Natural killer cell (primary cell): ENCODE measurements at regions not wholly inside any gene's neighbourhood (a gene's known extent, or its start where the extent isn't known, plus 50 kb on each side); places are given as distances from the start of the nearest gene placed in this dataset.

Experiments
- ATAC-seq, 3 donors: fragments of 150-1000 bp in 2 of 3; fragments of 200-7000 bp in 1 of 3; cut with Tn5 transposase; 1 replicate in 1 of 3; 2 replicates in 2 of 3; pipeline ENCODE4 v1.10.0; 2021; ENCODE audit warnings: mild to moderate bottlenecking in 2 of 3, moderate library complexity in 2 of 3
- DNase-seq, 2 donors: peaks; one replicate each; pipeline versions ENCODE4 v3.0.0 to v3.0.0-alpha.2; 2013 to 2021; ENCODE audit warnings: mixed read lengths in 1 of 2
- H3K27ac ChIP-seq: one replicate; pipeline ENCODE4 v1.5.1; 2013; ENCODE audit warnings: mild to moderate bottlenecking, low read length
- H3K27me3 ChIP-seq: one replicate; pipeline ENCODE4 v1.6.1; 2013; ENCODE audit warnings: low read length; ENCODE audit not compliant: control insufficient read depth, insufficient read depth
- H3K36me3 ChIP-seq: one replicate; pipeline ENCODE4 v1.6.1; 2013; ENCODE audit warnings: low read length; ENCODE audit not compliant: control insufficient read depth, insufficient read depth
- H3K4me1 ChIP-seq: one replicate; pipeline ENCODE4 v1.6.1; 2013; ENCODE audit warnings: low read length; ENCODE audit not compliant: control insufficient read depth, insufficient read depth
- H3K4me3 ChIP-seq: one replicate; pipeline ENCODE4 v1.5.1; 2013; ENCODE audit warnings: low read length
- H3K9me3 ChIP-seq: one replicate; pipeline ENCODE4 v1.6.1; 2013; ENCODE audit warnings: low read length; ENCODE audit not compliant: control insufficient read depth, insufficient read depth
- H3K27ac Mint-ChIP-seq, 2 donors: one replicate each; pipeline ENCODE4 v1.8.0; 2022; ENCODE audit warnings: mild to moderate bottlenecking in 2 of 2, mixed read lengths in 2 of 2, moderate library complexity in 1 of 2
- H3K27me3 Mint-ChIP-seq, 2 donors: one replicate each; pipeline ENCODE4 v1.8.0; 2022; ENCODE audit warnings: low read depth in 2 of 2, mixed read lengths in 2 of 2
- H3K36me3 Mint-ChIP-seq: one replicate; pipeline ENCODE4 v1.8.0; 2022; ENCODE audit warnings: mixed read lengths
- H3K4me1 Mint-ChIP-seq, 2 donors: one replicate each; pipeline ENCODE4 v1.8.0; 2022; ENCODE audit warnings: mixed read lengths in 2 of 2
- H3K4me3 Mint-ChIP-seq: one replicate; pipeline ENCODE4 v1.8.0; 2022; ENCODE audit warnings: mild to moderate bottlenecking, moderate library complexity, mixed read lengths
- H3K9me3 Mint-ChIP-seq, 2 donors: one replicate each; pipeline ENCODE4 v1.8.0; 2022; ENCODE audit warnings: mixed read lengths in 2 of 2
- WGBS: methylation state at CpG from one replicate; pipeline ENCODE4 v1.1.7; 2013; ENCODE audit warnings: missing lambda C conversion rate; ENCODE audit not compliant: insufficient coverage; 5-methylcytosine and 5-hydroxymethylcytosine counted together
- intact Hi-C: fragments of 100-400 bp; cut with micrococcal nuclease; formaldehyde crosslinking; loops from one replicate; pipeline ENCODE4 v1.14.2; 2022
- TF ChIP-seq, protein P1 (sequence below): fragments of 200-600 bp; IDR thresholded peaks from one replicate; pipeline ENCODE4 v1.8.0; 2022; ENCODE audit warnings: antibody characterized with exemption

DNA sequence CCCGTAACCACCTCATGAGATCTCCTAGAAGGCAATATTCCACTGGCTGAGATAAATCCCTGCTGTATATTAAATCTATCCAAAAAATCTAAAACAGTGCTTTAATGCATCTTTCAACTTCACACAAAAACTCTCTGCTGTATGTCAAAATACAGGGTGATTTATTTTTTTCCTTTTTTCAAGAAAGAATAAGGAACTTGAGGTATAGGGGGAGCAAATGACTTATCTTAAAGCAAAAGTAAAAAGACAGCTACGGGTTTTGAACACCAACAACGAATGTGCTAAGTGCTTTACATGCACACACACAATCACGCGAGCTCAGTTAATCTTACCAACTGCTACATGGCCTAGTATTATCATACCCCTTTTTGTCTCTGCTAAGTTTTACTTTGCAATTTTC, 168.9 kb upstream of the PHF14 start:
- no peaks in the 10 kb centered on the region for H3K36me3 Mint-ChIP-seq
- H3K9me3 Mint-ChIP-seq = peaks cover 0 to 2% of the 10 kb centered on the region in 2 donors
- Histone ChIP-seq H3K27me3 (no peaks in the 10 kb centered on the region), H3K36me3 (no peaks in the 10 kb centered on the region), H3K4me3 (no peak overlapping the region), H3K9me3 (no peaks in the 10 kb centered on the region), H3K27ac (no peak overlapping the region), H3K4me1 (no peaks in the 10 kb centered on the region)
- no peak overlapping the region for H3K4me3 Mint-ChIP-seq
- no peaks in the 10 kb centered on the region for H3K4me1 Mint-ChIP-seq
- DNase-seq = no peak
- 35% methylated on average over 5 of the region's 5 CpGs for WGBS
- TF ChIP-seq, protein P1, sequence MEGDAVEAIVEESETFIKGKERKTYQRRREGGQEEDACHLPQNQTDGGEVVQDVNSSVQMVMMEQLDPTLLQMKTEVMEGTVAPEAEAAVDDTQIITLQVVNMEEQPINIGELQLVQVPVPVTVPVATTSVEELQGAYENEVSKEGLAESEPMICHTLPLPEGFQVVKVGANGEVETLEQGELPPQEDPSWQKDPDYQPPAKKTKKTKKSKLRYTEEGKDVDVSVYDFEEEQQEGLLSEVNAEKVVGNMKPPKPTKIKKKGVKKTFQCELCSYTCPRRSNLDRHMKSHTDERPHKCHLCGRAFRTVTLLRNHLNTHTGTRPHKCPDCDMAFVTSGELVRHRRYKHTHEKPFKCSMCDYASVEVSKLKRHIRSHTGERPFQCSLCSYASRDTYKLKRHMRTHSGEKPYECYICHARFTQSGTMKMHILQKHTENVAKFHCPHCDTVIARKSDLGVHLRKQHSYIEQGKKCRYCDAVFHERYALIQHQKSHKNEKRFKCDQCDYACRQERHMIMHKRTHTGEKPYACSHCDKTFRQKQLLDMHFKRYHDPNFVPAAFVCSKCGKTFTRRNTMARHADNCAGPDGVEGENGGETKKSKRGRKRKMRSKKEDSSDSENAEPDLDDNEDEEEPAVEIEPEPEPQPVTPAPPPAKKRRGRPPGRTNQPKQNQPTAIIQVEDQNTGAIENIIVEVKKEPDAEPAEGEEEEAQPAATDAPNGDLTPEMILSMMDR = no peak
- H3K27ac Mint-ChIP-seq = no peak overlapping the region
- ATAC-seq = no peak
- intact Hi-C loops = no loop called here
- no peaks in the 10 kb centered on the region for H3K27me3 Mint-ChIP-seq

DNA sequence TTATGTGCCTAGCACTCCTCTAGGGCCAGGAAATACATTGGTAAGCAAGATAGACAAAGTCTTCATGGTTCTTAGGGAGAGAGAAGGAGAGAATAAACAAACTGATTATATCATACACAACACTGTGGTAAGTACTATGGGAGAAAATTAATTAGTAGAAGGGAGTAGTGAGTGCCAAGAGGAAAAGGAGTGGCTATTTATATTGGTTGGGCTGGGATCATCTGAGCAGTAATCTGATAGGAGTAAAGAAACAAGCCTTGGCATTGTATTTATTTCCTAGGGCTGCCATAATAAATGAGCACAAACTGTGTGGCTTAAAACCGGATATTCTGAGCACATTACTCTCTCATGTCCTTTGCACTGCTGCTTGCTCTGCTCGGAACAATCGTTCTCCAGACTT, 158.1 kb upstream of the PHF14 start:
- H3K36me3 ChIP-seq = no peaks in the 10 kb centered on the region
- ATAC-seq = no peak
- 78% methylated on average over 3 of the region's 3 CpGs for WGBS
- H3K4me3 ChIP-seq = no peak overlapping the region
- DNase-seq = no peak
- Mint-ChIP-seq H3K27me3 (no peaks in the 10 kb centered on the region), H3K4me1 (no peaks in the 10 kb centered on the region), H3K27ac (no peak overlapping the region), H3K36me3 (no peaks in the 10 kb centered on the region), H3K9me3 (peaks cover 0 to 2% of the 10 kb centered on the region in 2 donors), H3K4me3 (no peak overlapping the region)
- H3K9me3 ChIP-seq = no peaks in the 10 kb centered on the region
- H3K27ac ChIP-seq = no peak overlapping the region
- TF ChIP-seq, protein P1 = no peak
- intact Hi-C loops = no loop called here
- no peaks in the 10 kb centered on the region for H3K27me3 ChIP-seq
- H3K4me1 ChIP-seq = no peaks in the 10 kb centered on the region

DNA sequence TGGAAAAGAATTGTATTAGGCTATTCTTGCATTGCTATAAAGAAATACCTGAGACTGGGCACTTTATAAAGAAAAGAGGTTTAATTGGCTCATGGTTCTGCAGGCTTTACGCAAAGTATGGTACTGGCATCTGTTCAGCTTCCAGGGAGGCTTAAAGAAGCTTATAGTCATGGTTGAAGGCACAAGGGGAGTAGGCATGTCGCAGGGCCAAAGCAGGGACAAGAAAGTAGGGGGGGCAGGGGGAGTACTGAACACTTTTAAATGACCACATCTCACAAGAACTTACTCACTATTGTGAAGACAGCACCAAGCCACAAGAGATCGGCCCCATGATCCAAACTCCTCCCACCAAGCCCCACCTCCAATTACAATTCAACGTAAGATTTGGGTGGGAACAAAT, 152.5 kb upstream of the PHF14 start:
- Histone ChIP-seq H3K9me3 (no peaks in the 10 kb centered on the region), H3K36me3 (no peaks in the 10 kb centered on the region), H3K27me3 (no peaks in the 10 kb centered on the region), H3K4me3 (no peak overlapping the region), H3K4me1 (no peaks in the 10 kb centered on the region), H3K27ac (no peak overlapping the region)
- Mint-ChIP-seq H3K4me1 (no peaks in the 10 kb centered on the region), H3K36me3 (no peaks in the 10 kb centered on the region), H3K27ac (no peak overlapping the region), H3K27me3 (no peaks in the 10 kb centered on the region), H3K9me3 (no peaks in the 10 kb centered on the region), H3K4me3 (no peak overlapping the region)
- WGBS = 83% methylated on average over 2 of the region's 4 CpGs
- ATAC-seq (no peak), DNase-seq (no peak)
- TF ChIP-seq, protein P1 = no peak
- intact Hi-C loops = no loop called here

DNA sequence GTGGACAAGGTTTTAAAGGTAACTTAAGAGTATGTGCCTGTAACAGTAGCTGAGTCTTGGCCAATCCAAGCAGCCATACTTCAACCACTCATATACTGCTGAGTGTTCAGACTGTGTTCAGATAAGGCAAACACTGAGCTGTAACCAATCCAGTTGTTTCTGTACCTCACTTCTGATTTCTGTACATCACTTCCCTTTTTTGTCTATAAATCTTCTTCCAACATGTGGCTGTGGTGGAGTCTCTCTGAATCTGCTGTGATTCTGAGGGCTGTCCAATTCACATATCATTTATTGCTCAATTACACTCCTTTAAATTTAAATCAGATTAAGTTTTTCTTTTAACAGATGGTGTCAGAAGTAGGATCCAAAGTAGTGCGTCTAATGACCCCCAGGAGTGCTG, 149.5 kb upstream of the PHF14 start:
- H3K4me1 Mint-ChIP-seq = no peaks in the 10 kb centered on the region
- Histone ChIP-seq H3K4me1 (no peaks in the 10 kb centered on the region), H3K27me3 (no peaks in the 10 kb centered on the region), H3K36me3 (no peaks in the 10 kb centered on the region), H3K27ac (no peak overlapping the region), H3K9me3 (no peaks in the 10 kb centered on the region), H3K4me3 (no peak overlapping the region)
- H3K27me3 Mint-ChIP-seq = no peaks in the 10 kb centered on the region
- no peak overlapping the region for H3K27ac Mint-ChIP-seq
- WGBS = 100% methylated on average over 1 of the region's 1 CpG
- TF ChIP-seq, protein P1 = no peak
- DNase-seq = no peak
- no peaks in the 10 kb centered on the region for H3K36me3 Mint-ChIP-seq
- no peaks in the 10 kb centered on the region for H3K9me3 Mint-ChIP-seq
- ATAC-seq = no peak
- intact Hi-C loops = no loop called here
- H3K4me3 Mint-ChIP-seq = no peak overlapping the region
